ENCODE measurements at regions not wholly inside any gene's neighbourhood (a gene's known extent, or its start where the extent isn't known, plus 50 kb on each side); places are given as distances from the start of the nearest gene placed in this dataset.

DNA sequence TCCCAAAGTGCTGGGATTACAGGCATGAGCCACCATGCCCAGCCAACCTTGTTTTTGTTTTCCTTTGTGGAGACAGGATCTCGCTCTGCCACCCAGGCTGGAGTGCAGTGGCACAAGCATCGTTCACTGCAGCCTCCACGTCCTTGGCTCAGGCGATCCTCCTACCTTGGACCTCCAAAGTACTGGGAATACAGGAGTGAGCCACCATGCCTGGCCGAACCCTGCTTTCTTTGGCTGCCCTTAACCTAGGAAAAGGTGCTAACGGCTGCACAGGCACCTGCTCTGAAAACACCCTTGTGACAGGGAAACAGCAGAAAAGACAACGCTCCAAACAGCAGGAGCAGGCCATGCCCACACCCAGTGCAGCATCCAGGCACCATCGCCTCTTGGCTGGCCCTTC is 71.9 kb downstream of the OAT start:
- no peak for DNase-seq

DNA sequence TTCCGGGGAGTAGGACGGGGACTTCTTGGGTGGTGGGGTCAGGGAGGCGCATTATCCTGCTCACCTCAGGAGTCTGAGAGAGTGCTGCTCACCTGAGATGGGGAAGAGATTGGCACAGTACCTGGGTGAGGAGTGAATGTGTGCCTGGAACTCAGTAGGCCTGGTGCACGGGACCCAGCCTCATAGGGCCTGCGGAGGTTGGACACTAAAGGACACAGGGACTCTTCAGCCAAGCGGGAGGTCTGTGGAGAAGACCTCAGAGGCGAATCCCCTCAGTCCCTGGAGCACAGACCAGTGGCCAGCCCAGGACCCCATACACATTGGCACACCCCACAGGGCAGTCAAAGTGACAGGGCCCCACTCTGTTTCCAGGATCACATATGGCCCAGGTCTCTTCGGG is 73.2 kb downstream of the OAT start:
- no peak for DNase-seq

DNA sequence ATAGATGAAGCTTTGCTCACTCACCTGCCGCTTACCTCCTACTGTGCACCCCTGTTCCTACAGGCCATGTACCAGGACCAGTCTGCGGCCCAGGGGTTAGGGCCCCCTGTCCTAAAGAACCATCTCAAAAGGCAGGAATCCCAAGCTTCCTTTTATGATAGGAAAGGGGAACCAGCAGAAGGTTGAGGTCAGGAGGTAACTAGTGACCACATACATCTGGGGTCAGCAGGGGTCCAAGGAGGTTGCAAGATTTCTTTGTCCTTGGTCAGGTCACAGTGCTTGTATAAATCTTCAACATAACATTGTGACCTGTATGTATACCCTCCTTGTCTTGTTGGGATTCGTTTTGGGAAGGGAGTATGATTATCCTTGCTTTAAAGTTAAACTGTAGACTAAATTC is 73.8 kb downstream of the OAT start:
- DNase-seq: no peak

DNA sequence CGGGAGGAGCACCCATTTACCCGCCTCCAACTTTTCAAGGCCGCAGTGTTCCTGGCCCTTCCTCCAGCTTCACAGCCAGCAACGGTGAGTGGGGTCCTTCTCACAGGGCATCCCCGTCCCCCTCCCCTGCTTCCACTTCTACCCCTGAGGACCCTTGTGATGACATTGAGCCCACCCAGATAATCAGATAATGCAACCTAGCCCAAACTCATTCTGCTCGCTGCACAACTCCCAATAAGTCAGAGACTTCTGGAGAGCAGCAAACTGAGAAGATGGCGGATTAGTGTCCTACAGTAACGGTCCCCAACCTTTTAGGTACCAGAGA is 74.5 kb downstream of the OAT start:
- DNase-seq: no peak

DNA sequence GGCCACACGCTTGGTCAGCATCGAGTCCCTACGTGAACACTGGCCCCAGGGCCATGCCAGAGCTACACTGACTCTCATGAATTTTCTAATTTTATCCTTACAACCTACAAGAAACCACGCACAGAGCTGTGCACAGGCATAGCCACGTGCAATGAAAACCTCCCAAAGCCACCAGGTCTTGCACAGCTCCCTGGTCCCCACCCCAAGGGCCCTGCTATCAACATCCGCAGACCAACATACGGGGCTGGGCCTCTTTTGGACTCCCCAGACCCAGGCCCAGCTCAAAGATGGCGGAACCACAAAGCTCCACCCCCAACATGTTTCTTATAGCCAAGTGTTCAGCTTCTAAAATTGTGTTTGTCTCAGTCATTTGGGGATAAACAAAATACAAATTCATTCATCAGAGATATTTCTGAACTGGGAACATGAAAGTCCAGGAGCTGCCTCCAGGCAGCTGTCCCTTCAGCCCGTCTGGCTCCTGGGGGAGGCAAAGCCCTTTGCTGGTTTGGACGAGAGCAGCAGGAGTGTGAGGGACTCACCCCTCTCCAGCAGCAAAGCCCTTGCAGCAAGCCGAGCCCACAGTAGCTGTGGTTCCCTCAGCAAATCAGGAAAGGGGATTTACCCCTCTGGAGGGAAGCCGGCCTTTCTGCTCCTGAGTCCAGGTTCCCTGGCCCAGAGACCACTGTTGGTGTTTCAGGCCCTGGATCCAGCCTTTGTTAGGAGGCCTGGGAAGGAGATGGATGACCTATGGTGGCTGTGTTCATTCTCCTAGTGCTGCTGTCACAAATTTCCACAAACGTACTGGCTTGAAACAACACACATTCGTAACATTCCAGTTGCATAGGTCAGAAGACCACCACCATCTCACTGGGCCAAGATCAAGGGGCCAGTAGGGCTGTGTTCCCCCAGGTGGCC is 75.1 kb downstream of the OAT start:
- no peak for DNase-seq

DNA sequence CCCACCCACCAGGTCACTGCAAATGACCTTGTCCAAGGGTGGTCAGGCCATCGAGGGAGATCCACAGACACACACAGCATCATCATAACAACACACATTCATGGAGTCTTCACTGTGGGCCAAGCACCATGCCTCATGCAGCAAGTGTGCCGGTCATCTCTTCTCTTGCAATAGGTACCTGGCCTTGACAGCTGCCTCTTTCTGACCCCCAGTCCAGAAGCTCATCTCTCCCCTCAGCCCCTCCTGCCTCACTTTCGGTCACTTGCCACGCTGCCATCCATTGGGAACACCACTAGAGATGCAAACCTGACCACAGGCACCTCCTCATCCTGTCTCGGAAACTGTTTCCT is 75.9 kb downstream of the OAT start:
- DNase-seq: no peak

DNA sequence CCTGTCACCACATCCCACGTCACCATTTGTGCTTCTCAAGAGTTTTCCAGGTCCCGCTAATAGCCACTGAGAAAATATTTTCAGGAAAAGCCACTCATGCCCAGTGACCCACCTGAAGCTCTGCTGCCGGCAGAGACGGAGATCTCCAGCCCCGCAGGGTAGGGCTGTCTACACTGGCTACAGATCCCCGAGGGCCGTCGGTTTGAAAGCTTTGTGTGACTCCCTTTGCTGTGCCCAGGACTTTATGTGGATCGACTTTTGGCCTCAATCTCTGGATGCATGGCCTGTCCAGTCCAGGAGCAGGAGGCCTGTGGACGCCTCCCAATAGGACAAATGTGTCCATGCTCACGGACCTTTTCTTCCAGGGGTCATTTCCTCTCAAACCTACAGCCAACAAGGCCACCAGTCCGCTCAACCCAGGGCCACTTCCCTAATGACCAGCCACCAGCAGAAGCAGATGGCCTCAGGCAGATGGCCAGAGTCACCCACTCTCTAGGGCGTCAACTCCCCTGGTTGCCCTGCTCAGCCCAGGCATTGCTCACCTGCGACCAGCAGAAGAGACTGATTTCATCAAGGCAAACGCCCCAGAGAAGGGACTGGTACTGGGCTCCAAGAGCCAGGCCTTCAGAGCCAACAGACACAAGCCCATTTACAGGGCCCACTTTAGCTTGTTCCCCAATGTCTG is 76.4 kb downstream of the OAT start:
- DNase-seq: no peak

DNA sequence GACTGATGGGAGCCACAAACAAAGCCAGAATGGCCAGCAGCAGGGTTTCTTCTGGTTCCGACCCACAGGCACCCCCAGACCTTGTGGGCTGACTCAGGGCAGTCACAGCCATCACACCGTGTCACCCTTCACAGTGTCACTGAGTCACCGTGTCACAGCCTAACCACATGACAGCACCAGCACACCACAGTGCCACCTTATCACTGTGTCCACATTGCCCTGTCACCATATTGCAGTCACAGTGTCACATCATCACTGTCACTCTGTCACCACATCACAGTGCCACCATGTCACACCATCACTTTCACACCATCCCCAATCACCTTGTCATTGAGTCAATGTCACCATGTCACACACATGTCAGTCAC is 77.0 kb downstream of the OAT start:
- DNase-seq: no peak

DNA sequence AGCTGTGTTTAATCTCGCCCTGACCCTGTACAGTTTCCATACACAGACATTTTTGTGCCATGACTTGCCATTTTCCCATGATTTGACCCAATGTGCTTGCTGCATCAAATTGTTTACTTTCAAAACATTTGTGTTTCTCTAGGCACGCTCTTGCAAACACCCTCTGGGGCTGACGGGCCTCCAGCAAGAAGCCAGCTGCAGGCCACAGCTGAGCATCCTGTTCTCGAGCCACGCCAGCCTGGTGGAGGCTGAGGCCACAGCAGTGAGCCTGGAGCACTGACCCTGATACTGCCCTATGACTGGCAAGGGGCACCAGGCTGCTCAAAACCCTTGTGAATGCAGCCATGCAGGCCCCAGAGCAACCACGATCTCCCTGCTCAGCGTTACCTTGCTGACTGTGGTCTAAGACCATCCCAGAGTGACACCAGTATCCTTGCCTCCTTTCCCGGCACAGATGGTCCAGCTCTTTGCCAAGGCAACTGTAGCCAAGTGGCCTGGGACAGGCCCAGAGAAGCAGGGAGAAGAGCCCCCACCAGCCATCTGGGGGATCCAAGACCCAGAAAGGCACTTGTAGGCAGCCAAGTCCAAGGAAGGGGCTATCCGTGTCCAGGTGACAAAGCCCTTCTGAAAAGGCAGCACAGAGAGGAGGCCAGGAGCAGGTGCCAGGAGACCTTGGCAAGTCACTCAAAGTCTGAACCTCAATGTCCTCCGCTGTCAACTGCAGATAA is 78.5 kb downstream of the OAT start:
- DNase-seq: no peak

DNA sequence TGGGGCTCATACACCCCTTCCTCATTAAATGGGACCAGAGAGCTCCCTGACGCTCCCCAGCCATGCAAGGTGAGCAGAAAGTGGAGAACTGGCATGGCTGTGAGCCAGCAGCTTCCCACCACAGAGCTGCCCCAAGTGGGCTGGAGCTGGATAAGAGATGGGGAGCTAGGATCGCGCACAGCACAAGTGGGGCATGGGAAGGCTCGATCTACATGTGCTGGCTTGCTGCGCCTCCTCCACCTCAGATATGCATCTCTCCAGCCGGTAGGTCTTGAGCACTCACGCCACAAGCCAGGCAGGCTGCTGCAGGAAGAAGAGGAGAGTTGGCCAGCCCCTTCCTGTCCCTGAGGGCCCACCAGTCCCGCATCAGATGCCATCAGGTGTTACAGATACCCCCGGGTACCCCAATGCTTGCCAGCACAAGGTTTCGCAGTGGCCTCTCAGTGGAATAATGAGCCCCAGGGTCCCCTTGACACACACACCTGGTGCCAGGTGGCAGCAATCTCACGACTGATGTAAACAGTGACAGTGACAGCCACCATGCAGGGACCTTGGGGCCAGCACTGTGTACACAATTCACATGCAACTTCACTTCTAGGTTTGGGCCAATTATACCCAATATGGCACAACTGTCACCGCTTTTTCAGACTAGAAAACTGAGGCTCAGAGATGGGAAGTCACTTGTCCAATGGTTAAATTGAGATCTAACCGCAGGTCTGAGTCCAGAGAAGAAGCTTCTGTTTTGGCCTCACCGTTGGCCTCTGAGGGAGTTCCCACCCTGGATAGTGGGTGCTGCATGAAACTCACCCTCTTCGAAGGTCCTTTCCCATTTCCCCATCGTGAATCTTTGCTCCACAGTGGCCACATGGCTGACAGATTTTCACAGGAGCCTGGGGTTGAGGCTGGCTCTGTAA is 79.3 kb downstream of the OAT start:
- DNase-seq: no peak

DNA sequence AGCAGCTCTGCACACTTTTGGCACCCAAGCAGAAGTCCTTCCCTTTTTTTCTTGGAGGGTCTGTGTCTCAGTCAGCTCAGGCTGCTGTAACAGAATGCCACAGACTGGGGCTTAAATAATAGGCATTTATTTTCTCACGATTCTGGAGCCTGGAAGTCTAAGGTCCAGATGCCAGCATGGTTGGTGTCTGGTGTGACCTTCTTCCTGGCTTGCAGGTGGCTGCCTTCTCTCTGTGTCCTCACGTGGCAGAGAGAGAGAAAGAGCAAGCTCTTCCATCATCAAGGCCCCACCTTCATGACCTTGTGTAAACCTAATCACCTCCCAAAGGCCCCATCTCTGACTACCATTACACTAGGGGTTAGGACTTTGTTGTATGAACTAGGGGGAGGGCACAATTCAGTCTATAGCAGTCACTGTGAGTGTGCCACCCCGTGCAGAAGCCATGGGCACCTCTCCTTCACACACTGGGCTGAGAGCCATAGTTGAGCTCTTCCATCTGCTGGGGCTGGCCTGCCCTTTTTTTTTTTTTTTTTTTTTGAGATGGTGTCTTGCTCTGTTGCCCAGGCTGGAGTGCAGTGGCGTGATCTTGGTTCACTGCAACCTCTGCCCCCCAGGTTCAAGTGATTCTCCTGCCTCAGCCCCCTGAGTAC is 80.3 kb downstream of the OAT start:
- DNase-seq: no peak

DNA sequence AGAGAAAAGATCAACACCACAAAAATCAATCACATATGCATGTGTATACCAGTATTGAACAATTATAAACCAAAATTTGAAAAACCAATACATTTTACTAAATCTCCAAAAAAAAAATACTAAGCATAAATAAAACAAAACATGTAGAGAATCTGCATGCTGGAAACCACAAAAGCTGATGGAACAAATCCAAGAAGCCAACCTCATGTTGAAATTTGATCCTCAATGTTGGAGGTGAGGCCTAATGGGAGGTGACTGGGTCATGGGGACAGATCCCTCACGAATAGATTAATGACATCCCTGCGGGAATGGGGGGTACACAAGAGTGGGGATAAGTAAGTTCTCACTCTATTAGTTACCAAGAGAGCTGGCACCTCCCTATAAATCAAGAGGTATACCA is 82.5 kb downstream of the OAT start:
- DNase-seq: no peak

DNA sequence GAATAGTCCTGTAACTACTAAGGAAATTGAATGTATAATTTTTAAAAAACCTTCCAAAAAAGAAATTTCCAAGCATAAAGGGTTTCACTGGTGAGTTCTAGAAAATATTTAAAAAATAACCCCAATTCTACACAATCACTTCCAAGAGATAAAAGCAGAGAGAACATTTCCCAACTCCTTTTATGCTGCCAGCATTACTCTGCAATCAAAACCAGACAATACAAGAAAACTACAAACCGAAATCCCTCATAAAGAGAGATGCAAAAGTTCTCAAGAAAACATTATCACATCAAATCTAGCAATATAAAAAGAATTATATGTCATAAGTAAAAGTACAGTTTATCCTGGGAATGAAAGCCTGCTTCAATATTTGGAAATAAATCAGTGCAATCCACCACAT is 84.8 kb downstream of the OAT start:
- DNase-seq: no peak

DNA sequence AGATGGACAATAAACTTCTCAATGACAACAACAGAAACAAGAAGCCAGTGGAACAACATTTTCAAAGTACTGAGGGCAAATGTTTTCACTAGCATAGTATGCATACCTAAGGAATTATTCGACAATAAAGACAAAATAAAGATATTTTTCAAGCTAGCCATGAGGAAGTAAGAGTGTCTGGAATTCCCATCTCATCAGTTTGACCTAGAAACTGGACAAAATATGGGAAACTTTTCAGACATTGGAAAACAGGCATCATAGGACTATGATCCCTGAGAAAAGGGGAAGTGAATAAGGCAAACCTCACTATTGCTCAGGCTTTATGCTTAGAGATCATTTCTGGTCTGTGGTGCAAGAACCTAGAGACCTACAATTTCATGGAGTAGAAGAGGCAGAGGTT is 86.3 kb downstream of the OAT start:
- no peak for DNase-seq

DNA sequence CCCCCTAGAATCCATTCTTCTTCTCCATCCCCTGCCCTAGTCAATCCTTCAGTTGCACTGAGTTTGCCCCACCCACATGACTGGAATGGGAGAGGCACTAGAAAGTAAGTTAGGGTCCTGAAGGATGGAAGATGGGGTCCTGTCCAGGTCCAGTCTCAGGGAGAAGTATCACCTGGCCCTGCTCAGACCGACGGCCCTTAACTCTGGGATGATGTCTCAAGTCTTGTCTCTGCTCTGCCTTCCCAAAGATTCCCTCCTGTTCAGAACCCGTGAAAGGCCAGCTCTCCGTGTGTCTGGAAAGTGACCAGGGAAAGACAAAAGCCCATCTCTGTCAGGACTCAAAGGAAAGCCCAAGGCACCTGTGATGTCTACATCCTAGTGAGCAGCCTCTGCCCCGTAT is 88.8 kb downstream of the OAT start:
- DNase-seq: no peak

DNA sequence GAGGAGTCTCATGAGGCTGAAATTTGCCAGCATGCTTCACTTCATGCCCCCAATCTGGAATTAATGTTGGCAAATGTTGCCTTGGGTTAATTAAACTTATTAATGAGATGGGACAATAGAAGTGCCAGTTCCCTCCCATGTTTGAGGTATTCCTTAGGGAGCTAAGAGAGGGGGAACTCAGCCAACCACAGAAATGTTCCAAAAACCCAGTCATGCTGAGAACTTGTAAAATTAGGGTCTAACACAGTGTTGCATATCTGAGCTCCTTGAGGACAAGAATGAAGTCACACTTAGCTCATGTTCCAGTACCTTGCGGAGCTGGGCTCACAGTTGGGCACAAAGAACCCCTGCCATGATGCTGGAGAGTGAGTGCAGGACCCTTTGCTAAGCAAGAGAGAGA is 89.4 kb downstream of the OAT start:
- DNase-seq: no peak

DNA sequence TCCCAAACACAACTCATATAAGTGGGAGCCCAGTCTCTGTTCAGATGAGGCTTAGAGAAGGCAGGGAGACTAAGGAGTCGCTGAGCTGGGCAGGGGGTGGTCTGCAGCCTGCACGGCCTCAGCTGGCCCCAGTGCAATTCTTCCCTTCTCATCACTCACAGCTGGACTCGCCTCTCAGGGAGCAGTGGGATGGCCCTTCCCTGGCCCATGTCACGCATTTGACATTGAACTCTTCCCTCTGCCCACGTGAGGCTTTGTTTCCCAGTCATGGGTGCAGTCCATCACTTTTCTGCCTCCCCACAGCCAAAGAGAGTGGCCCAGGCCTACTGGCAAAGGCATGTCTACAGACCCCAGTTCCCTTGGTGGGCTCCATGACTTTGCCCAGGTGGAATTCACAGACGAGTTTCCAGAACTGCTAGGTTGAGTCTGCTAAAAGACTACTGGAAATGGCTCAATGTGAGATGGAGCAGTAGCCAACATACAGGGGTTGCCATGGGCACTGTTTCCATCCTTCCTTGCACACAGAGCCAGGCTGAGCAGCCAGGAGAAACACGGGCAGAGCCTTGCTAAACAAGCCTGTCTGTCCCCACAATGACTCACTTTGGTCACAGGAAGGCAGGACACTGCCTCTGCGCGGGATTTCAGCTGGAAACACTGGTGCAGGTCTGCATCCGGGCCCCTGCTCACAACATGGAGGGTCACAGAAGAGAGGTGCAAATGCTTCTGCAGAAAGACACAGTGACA is 90.1 kb downstream of the OAT start:
- no peak for DNase-seq

DNA sequence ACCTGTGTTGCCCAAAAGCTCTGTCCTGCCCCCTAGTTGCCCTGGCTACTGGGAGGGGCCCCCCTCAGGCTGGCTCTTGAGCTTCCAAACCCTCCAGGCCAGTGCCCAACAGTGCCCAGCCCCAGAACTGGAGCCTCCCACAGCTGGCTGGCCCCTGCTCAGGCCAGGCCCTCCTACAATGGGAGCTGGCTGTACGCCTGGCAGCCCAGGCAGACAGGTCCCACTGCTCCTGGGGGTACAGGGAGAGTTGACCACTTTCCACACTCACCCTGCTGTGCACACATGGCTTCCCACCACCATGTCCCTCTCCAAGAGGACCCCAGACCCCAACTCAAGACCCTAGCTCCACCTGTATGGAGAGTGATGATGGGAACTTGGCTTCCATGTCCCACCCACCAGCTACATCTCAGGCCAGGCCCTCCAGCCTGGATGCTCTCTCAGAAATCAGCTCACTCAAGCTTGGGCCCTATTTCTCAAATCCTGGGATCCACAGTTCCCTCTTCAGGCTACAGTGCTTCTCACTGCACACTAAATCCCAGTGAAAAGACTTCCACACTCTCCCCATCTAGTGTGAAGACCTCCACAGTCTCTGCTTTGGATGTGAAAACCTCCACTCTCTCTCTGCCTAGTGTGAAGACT is 92.6 kb downstream of the OAT start:
- DNase-seq: no peak

DNA sequence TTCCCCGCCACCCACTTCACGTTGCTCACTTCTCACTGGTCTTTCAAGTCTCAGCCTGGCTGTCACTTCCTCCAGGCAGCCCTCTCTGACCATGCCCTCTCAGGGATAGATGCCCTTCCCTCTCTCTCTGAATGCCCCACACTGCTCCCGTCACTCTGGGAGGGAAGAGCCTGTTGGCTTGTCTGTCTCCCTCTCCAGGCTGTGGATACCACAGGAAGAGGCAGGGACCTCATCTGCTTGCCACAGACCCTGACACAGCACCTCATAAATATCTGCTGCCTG is 93.1 kb downstream of the OAT start:
- DNase-seq: no peak

DNA sequence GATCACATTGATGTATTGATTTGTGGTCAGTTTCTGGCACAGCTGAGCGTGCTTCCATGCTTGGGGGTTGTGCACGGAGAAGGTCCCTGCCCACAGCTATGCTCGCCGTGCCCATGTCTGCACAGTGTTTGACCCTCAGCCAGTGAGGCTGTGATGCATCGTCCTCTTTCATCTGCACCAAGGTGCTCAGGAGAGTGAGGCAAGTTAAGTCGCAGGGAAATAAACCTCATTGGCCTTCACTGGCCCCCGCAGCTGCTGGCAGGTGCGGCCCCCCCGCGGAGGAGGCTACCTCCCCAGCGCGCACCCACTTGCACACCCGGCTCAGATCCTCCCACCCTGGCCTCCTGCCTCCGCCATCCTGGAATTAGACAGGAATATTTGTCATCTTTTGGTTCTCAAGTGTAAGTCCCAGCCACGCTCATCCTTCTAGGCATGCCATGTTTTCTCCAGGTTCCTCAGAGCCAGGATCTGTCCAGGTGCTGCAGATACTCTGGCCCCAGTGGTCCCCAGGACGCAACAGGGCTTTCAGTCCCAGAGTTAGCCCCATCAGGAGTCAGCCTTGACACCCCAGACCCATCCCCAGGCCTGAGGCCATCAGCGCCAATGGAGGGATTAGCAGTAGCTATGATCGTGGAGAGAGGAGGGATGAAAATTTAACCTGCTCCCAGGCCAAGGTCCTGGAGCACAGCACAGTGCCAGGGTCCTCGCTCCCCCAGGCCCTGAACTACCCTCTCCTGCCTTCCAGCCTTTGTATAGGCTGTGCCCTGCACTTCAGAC is 93.7 kb downstream of the OAT start:
- no peak for DNase-seq

DNA sequence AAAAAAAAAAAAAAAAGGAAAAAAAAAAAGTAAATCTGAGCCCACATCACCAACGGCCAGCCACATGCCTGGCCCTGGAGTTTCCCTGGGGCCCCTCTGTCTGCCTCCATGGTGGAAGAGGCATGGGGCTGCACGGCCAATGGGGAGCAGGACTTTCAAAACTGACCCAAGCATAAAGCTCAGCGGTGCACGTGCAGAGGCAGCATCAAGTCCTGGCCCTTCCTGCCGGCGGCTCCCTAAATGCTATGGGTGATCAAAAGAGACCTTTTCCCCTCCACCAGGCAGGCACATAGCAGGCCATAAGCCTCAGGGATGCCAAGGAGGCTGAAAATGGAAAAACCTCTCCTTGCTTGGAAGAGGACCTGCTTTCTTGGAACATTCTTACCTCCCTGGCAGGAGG is 94.3 kb downstream of the OAT start:
- DNase-seq: no peak
